K562 (cell line): ENCODE measurements at regions not wholly inside any gene's neighbourhood (a gene's known extent, or its start where the extent isn't known, plus 50 kb on each side); places are given as distances from the start of the nearest gene placed in this dataset.

Experiments used
- ATAC-seq: fragments of 200-7000 bp; cut with Tn5 transposase; 3 replicates; pipeline ENCODE4 v1.9.1; 2020; ENCODE audit warnings: moderate library complexity
- BruUV-seq: library from RNA; stranded (reverse); fragments of 400-500 nt; replicated peaks from 2 replicates; lab custom pipeline; 2021; lab: Mats Ljungman, UMichigan
- CTCF ChIA-PET: fragments of 300-600 bp; formaldehyde crosslinking; extraction: SDS; loops from one replicate; lab custom pipeline; 2021; ENCODE audit warnings: low intra/inter-chr PET ratio; lab: Yijun Ruan, JAX
- POLR2A ChIA-PET: fragments of 300-600, 350-650 bp; sonication (Branson Sonifier 250); formaldehyde crosslinking; extraction: SDS; loops from one replicate; lab custom pipeline; 2021; ENCODE audit warnings: antibody characterized with exemption, inconsistent platforms; lab: Yijun Ruan, JAX
- DNase-seq, 4 experiments: peaks; one replicate each; pipeline versions ENCODE4 v3.0.0 to v3.0.0-alpha.2; 2011 to 2018; ENCODE audit warnings: low spot score in 3 of 4, mixed read lengths in 3 of 4; ENCODE audit errors: extremely low read depth in 1 of 4
- FAIRE-seq: peaks from 2 replicates; lab custom pipeline; 2011; peaks lifted over from hg19 to GRCh38; lab: Jason Lieb, UNC
- H2AFZ ChIP-seq: 2 replicates; pipeline ENCODE4 v1.6.0; 2011; ENCODE audit warnings: low read depth, low read length, control low read depth, inconsistent platforms
- H3K27ac ChIP-seq: fragments of 200-600 bp; 3 replicates; pipeline ENCODE4 v1.8.0; 2011; ENCODE audit warnings: low read depth, mild to moderate bottlenecking, control low read depth, inconsistent platforms, low read length, moderate library complexity, mixed read lengths; ENCODE audit errors: extremely low read depth
- H3K27me3 ChIP-seq, 2 experiments: fragments of 300-600 bp in 1 of 2; 2 replicates in 1 of 2; 3 replicates in 1 of 2; pipeline versions ENCODE4 v1.6.0 to v1.8.0; 2011; ENCODE audit warnings: inconsistent platforms in 2 of 2, low read length in 2 of 2, mild to moderate bottlenecking in 1 of 2, mixed read lengths in 1 of 2, moderate library complexity in 1 of 2; ENCODE audit not compliant: control insufficient read depth in 2 of 2, insufficient read depth in 2 of 2
- H3K36me3 ChIP-seq: fragments of 300-600 bp; 3 replicates; pipeline ENCODE4 v1.8.0; 2011; ENCODE audit warnings: mild to moderate bottlenecking, low read length, inconsistent platforms; ENCODE audit not compliant: control insufficient read depth, insufficient read depth
- H3K4me1 ChIP-seq, 2 experiments: fragments of 200-600 bp in 1 of 2; replicated peaks in 1 of 2; 2 replicates in 1 of 2; 3 replicates in 1 of 2; pipeline versions ENCODE4 v1.5.1 to v1.8.0; 2011; ENCODE audit warnings: inconsistent platforms in 2 of 2, low read length in 2 of 2, mild to moderate bottlenecking in 1 of 2, mixed read lengths in 1 of 2, moderate library complexity in 1 of 2; ENCODE audit not compliant: control insufficient read depth in 2 of 2, insufficient read depth in 2 of 2
- H3K4me2 ChIP-seq: 2 replicates; pipeline ENCODE4 v1.6.1; 2011; ENCODE audit warnings: low read length, control low read depth, inconsistent platforms, mixed read lengths; ENCODE audit not compliant: insufficient read depth
- H3K4me3 ChIP-seq: fragments of 200-600 bp; sonication (generic), shearing (Covaris generic); 2 replicates; pipeline ENCODE4 v1.5.1; 2016; ENCODE audit warnings: control low read depth, inconsistent platforms
- H3K79me2 ChIP-seq: fragments of 200-600 bp; 3 replicates; pipeline ENCODE4 v1.8.0; 2011; ENCODE audit warnings: low read length, inconsistent platforms; ENCODE audit not compliant: control insufficient read depth, insufficient read depth
- H3K9ac ChIP-seq, 2 experiments: 2 replicates each; pipeline versions ENCODE4 v1.6.0 to v1.6.1; 2011; ENCODE audit warnings: low read depth in 2 of 2, low read length in 2 of 2, control low read depth in 1 of 2, inconsistent platforms in 1 of 2, mild to moderate bottlenecking in 1 of 2, mixed read lengths in 1 of 2; ENCODE audit not compliant: insufficient read depth in 1 of 2
- H3K9me1 ChIP-seq: one replicate; pipeline ENCODE4 v1.6.0; 2011; ENCODE audit warnings: inconsistent platforms, mild to moderate bottlenecking, low read length, moderate library complexity; ENCODE audit not compliant: control insufficient read depth, insufficient read depth
- H3K9me3 ChIP-seq: replicated peaks from 2 replicates; pipeline ENCODE4 v1.5.1; 2011; ENCODE audit warnings: low read depth, low read length, inconsistent platforms; ENCODE audit not compliant: control insufficient read depth, insufficient read depth
- H4K20me1 ChIP-seq: replicated peaks from 2 replicates; pipeline ENCODE4 v1.6.1; 2011; ENCODE audit warnings: low read length, inconsistent platforms, mixed read lengths; ENCODE audit not compliant: control insufficient read depth, insufficient read depth
- CBFB ChIP-seq: sonication (generic); formaldehyde crosslinking; IDR thresholded peaks from 2 replicates; pipeline ENCODE4 v1.4.0; 2020; ENCODE audit warnings: mild to moderate bottlenecking, missing genetic modification reagents
- DLX4 ChIP-seq: fragments of 250-450 bp; sonication (Bioruptor Pico); IDR thresholded peaks from 2 replicates; pipeline ENCODE4 v1.6.1; 2021; ENCODE audit warnings: mild to moderate bottlenecking
- ELF4 ChIP-seq: fragments of 450-650 bp; formaldehyde crosslinking; IDR thresholded peaks from 2 replicates; pipeline ENCODE4 v1.4.0; 2022; ENCODE audit warnings: missing genetic modification characterization
- FOSL1 ChIP-seq: fragments of 200-800 bp; sonication (Bioruptor generic); conservative IDR thresholded peaks from 2 replicates; pipeline ENCODE4 v1.6.1; 2016; ENCODE audit warnings: missing genetic modification characterization, missing compliant biosample characterization
- FOXP4 ChIP-seq: sonication (generic); formaldehyde crosslinking; IDR thresholded peaks from 2 replicates; pipeline ENCODE4 v1.8.0; 2022; ENCODE audit warnings: mild to moderate bottlenecking, missing genetic modification reagents, borderline replicate concordance
- MECOM ChIP-seq: fragments of 250-450 bp; sonication (Bioruptor Pico); IDR thresholded peaks from 2 replicates; pipeline ENCODE4 v1.8.0; 2022; ENCODE audit warnings: inconsistent platforms
- NFIC ChIP-seq: fragments of 450-650 bp; IDR thresholded peaks from 2 replicates; pipeline ENCODE4 v1.6.1; 2017; ENCODE audit warnings: mild to moderate bottlenecking, inconsistent platforms
- POLR2AphosphoS5 ChIP-seq: IDR thresholded peaks from 2 replicates; pipeline ENCODE4 v1.6.1; 2011; ENCODE audit warnings: mild to moderate bottlenecking, low read depth, low read length, moderate library complexity; ENCODE audit not compliant: control insufficient read depth, insufficient read depth
- RBM17 ChIP-seq: fragments of 200-400 bp; formaldehyde crosslinking; IDR thresholded peaks from 2 replicates; pipeline ENCODE4 v1.6.1; 2017; ENCODE audit warnings: low read depth, mild to moderate bottlenecking, low read length, borderline replicate concordance
- SMARCA5 ChIP-seq: fragments of 450-650 bp; IDR thresholded peaks from 2 replicates; pipeline ENCODE4 v1.6.1; 2016
- ZBTB49 ChIP-seq: sonication (generic); formaldehyde crosslinking; IDR thresholded peaks from 2 replicates; pipeline ENCODE4 v1.8.0; 2022; ENCODE audit warnings: missing genetic modification reagents, mild to moderate bottlenecking, borderline replicate concordance
- ZKSCAN8 ChIP-seq: fragments of 200-800 bp; sonication (Bioruptor generic); IDR thresholded peaks from 2 replicates; pipeline ENCODE4 v1.6.1; 2016; ENCODE audit warnings: missing genetic modification characterization, missing compliant biosample characterization
- ZNF316 ChIP-seq: fragments of 450-650 bp; IDR thresholded peaks from 2 replicates; pipeline ENCODE4 v1.6.1; 2016
- WGBS: fragments of 100-300 bp; shearing (Covaris generic); methylation state at CpG from one replicate; pipeline ENCODE4 v1.1.6; 2016; ENCODE audit warnings: low coverage, mixed read lengths; ENCODE audit not compliant: insufficient coverage; ENCODE audit errors: missing lambda C conversion rate; 5-methylcytosine and 5-hydroxymethylcytosine counted together
- in situ Hi-C: fragments of 300-500 bp; cut with MboI; formaldehyde crosslinking; loops from 4 replicates; pipeline ENCODE4 v1.15.0; 2018; ENCODE audit warnings: inconsistent platforms, mixed read lengths
- intact Hi-C: fragments of 100-400 bp; cut with micrococcal nuclease; formaldehyde crosslinking; loops from 2 replicates; pipeline ENCODE4 v1.14.2; 2022

GRCh38 chr10:52956461-52956860 is 183.9 kb upstream of the MBL2 start:
- no peak for TF ChIP-seq CBFB (CRISPR knock-in tag)
- TF ChIP-seq FOXP4, result no peak
- TF ChIP-seq MECOM, result no peak
- no peak for TF ChIP-seq DLX4 (CRISPR knock-in tag)
- TF ChIP-seq RBM17, result no peak
- TF ChIP-seq NFIC, result no peak
- TF ChIP-seq ELF4, result no peak
- TF ChIP-seq FOSL1 (tag), result no peak
- no peak for TF ChIP-seq ZNF316
- TF ChIP-seq ZKSCAN8 (CRISPR knock-in tag), result no peak
- no peak for TF ChIP-seq SMARCA5
- TF ChIP-seq ZBTB49 (CRISPR knock-in tag), result no peak
- no peak for TF ChIP-seq POLR2AphosphoS5
- FAIRE-seq, result no peak
- H3K9me1 ChIP-seq, result no peaks in the 10 kb centered on the region
- no peak overlapping the region for H3K4me2 ChIP-seq
- no peak overlapping the region for H3K9ac ChIP-seq
- H3K27ac ChIP-seq, result no peak overlapping the region
- H3K9me3 ChIP-seq, result no peaks in the 10 kb centered on the region; the same call in 1 of the 2 replicates
- DNase-seq, result no peak
- no peaks in the 10 kb centered on the region for H3K4me1 ChIP-seq
- BruUV-seq, result no TSS peak
- H4K20me1 ChIP-seq, result no peaks in the 10 kb centered on the region
- no peaks in the 10 kb centered on the region for H3K36me3 ChIP-seq
- 0% methylated on average over 3 of the region's 3 CpGs for WGBS
- no peak overlapping the region for H3K4me3 ChIP-seq
- intact Hi-C loops (no loop called here), in situ Hi-C loops (no loop called here)
- no peak overlapping the region for H2AFZ ChIP-seq
- ChIA-PET CTCF (no interaction called here), POLR2A (no interaction called here)
- H3K79me2 ChIP-seq, result no peaks in the 10 kb centered on the region
- no peaks in the 10 kb centered on the region for H3K27me3 ChIP-seq
- ATAC-seq, result no peak
